Brain microvascular endothelial cell (primary cell): ENCODE measurements at regions not wholly inside any gene's neighbourhood (a gene's known extent, or its start where the extent isn't known, plus 50 kb on each side); places are given as distances from the start of the nearest gene placed in this dataset.
"Not testable (repeated sequence)": the region's sequence is repeated elsewhere in the genome, so short reads cannot be mapped to it uniquely, and the experiment has no call there.

Experiments
- DNase-seq: peaks from one replicate; pipeline ENCODE4 v3.0.0-alpha.2; 2020
- H3K27ac ChIP-seq: fragments of 250-450 bp; sonication (Bioruptor Pico); 2 replicates; pipeline ENCODE4 v1.5.1; 2020; ENCODE audit warnings: mild to moderate bottlenecking, moderate library complexity
- H3K27me3 ChIP-seq: fragments of 250-450 bp; sonication (Bioruptor Pico); replicated peaks from 2 replicates; pipeline ENCODE4 v1.5.1; 2020; ENCODE audit warnings: mild to moderate bottlenecking
- H3K36me3 ChIP-seq: fragments of 250-450 bp; sonication (Bioruptor Pico); replicated peaks from 2 replicates; pipeline ENCODE4 v1.5.1; 2020; ENCODE audit warnings: mild to moderate bottlenecking
- H3K4me3 ChIP-seq: 2 replicates; pipeline ENCODE4 v1.5.1; 2011; ENCODE audit warnings: low read depth, mild to moderate bottlenecking, control low read depth, low read length, moderate library complexity
- CTCF ChIP-seq: IDR thresholded peaks from 2 replicates; pipeline ENCODE4 v1.5.1; 2011; ENCODE audit warnings: low read depth, mild to moderate bottlenecking, moderate library complexity, low read length, control low read depth, inconsistent platforms; ENCODE audit errors: missing control alignments
- in situ Hi-C: cut with HindIII; loops from 2 replicates; pipeline ENCODE4 v1.10.0; 2017; ENCODE audit warnings: low sequenced_read_pairs, low pct_ligation_motif_present

GRCh38 chr5:136564431-136564830 is 199.1 kb upstream of the TRPC7 start:
- in situ Hi-C loops: not testable (repeated sequence)

GRCh38 chr5:136563489-136563888 is 198.1 kb upstream of the TRPC7 start:
- H3K4me3 ChIP-seq: no peak overlapping the region
- TF ChIP-seq CTCF: no peak
- in situ Hi-C loops: no loop called here
- no peak overlapping the region for H3K27ac ChIP-seq
- H3K27me3 ChIP-seq: no peaks in the 10 kb centered on the region
- H3K36me3 ChIP-seq: no peaks in the 10 kb centered on the region
- no peak for DNase-seq

More at GRCh38 chr5:136564431-136564830, 199.1 kb upstream of the TRPC7 start:
- H3K4me3 ChIP-seq, H3K27me3 ChIP-seq, DNase-seq, H3K27ac ChIP-seq, H3K36me3 ChIP-seq: not testable (repeated sequence)

- in situ Hi-C loops: no loop called here
- Histone ChIP-seq H3K36me3 (no peaks in the 10 kb centered on the region), H3K4me3 (no peak overlapping the region), H3K27me3 (no peaks in the 10 kb centered on the region), H3K27ac (no peak overlapping the region)
- no peak for DNase-seq
- no peak for TF ChIP-seq CTCF
Observed at GRCh38 chr5:136560126-136560525, 194.8 kb upstream of the TRPC7 start.

- Histone ChIP-seq H3K27ac (no peak overlapping the region), H3K4me3 (no peak overlapping the region), H3K27me3 (no peaks in the 10 kb centered on the region), H3K36me3 (no peaks in the 10 kb centered on the region)
- in situ Hi-C loops: no loop called here
- DNase-seq: no peak
- no peak for TF ChIP-seq CTCF
Observed at GRCh38 chr5:136559651-136560050, 194.3 kb upstream of the TRPC7 start.

GRCh38 chr5:136547096-136547495 is 181.8 kb upstream of the TRPC7 start:
- H3K4me3 ChIP-seq, in situ Hi-C loops, DNase-seq: not testable (repeated sequence)

GRCh38 chr5:136546441-136546840 is 181.1 kb upstream of the TRPC7 start:
- DNase-seq, in situ Hi-C loops, H3K27ac ChIP-seq, H3K4me3 ChIP-seq, H3K36me3 ChIP-seq, H3K27me3 ChIP-seq: not testable (repeated sequence)

More at GRCh38 chr5:136547096-136547495, 181.8 kb upstream of the TRPC7 start:
- not testable (repeated sequence) for H3K27ac ChIP-seq, H3K36me3 ChIP-seq, H3K27me3 ChIP-seq

- H3K4me3 ChIP-seq, in situ Hi-C loops, DNase-seq, H3K27me3 ChIP-seq, H3K36me3 ChIP-seq, H3K27ac ChIP-seq: not testable (repeated sequence)
Observed at GRCh38 chr5:136545031-136545430, 179.7 kb upstream of the TRPC7 start.

GRCh38 chr5:136538534-136538933 is 173.2 kb upstream of the TRPC7 start:
- no peak for TF ChIP-seq CTCF
- in situ Hi-C loops: no loop called here
- Histone ChIP-seq H3K36me3 (no peaks in the 10 kb centered on the region), H3K27ac (no peak overlapping the region), H3K4me3 (no peak overlapping the region), H3K27me3 (no peaks in the 10 kb centered on the region)
- no peak for DNase-seq
